K562 (cell line): ENCODE measurements at regions not wholly inside any gene's neighbourhood (a gene's known extent, or its start where the extent isn't known, plus 50 kb on each side); places are given as distances from the start of the nearest gene placed in this dataset.

ENCODE experiments used
- ATAC-seq: fragments of 200-7000 bp; cut with Tn5 transposase; 3 replicates; pipeline ENCODE4 v1.9.1; 2020; ENCODE audit warnings: moderate library complexity
- BruUV-seq: library from RNA; stranded (reverse); fragments of 400-500 nt; replicated peaks from 2 replicates; lab custom pipeline; 2021; lab: Mats Ljungman, UMichigan
- CTCF ChIA-PET: fragments of 300-600 bp; formaldehyde crosslinking; extraction: SDS; loops from one replicate; lab custom pipeline; 2021; ENCODE audit warnings: low intra/inter-chr PET ratio; lab: Yijun Ruan, JAX
- POLR2A ChIA-PET: fragments of 300-600, 350-650 bp; sonication (Branson Sonifier 250); formaldehyde crosslinking; extraction: SDS; loops from one replicate; lab custom pipeline; 2021; ENCODE audit warnings: antibody characterized with exemption, inconsistent platforms; lab: Yijun Ruan, JAX
- DNase-seq, 4 experiments: peaks; one replicate each; pipeline versions ENCODE4 v3.0.0 to v3.0.0-alpha.2; 2011 to 2018; ENCODE audit warnings: low spot score in 3 of 4, mixed read lengths in 3 of 4; ENCODE audit errors: extremely low read depth in 1 of 4
- FAIRE-seq: peaks from 2 replicates; lab custom pipeline; 2011; peaks lifted over from hg19 to GRCh38; lab: Jason Lieb, UNC
- H2AFZ ChIP-seq: 2 replicates; pipeline ENCODE4 v1.6.0; 2011; ENCODE audit warnings: low read depth, low read length, control low read depth, inconsistent platforms
- H3K27ac ChIP-seq: fragments of 200-600 bp; 3 replicates; pipeline ENCODE4 v1.8.0; 2011; ENCODE audit warnings: low read depth, mild to moderate bottlenecking, control low read depth, inconsistent platforms, low read length, moderate library complexity, mixed read lengths; ENCODE audit errors: extremely low read depth
- H3K27me3 ChIP-seq, 2 experiments: fragments of 300-600 bp in 1 of 2; 2 replicates in 1 of 2; 3 replicates in 1 of 2; pipeline versions ENCODE4 v1.6.0 to v1.8.0; 2011; ENCODE audit warnings: inconsistent platforms in 2 of 2, low read length in 2 of 2, mild to moderate bottlenecking in 1 of 2, mixed read lengths in 1 of 2, moderate library complexity in 1 of 2; ENCODE audit not compliant: control insufficient read depth in 2 of 2, insufficient read depth in 2 of 2
- H3K36me3 ChIP-seq: fragments of 300-600 bp; 3 replicates; pipeline ENCODE4 v1.8.0; 2011; ENCODE audit warnings: mild to moderate bottlenecking, low read length, inconsistent platforms; ENCODE audit not compliant: control insufficient read depth, insufficient read depth
- H3K4me1 ChIP-seq, 2 experiments: fragments of 200-600 bp in 1 of 2; replicated peaks in 1 of 2; 2 replicates in 1 of 2; 3 replicates in 1 of 2; pipeline versions ENCODE4 v1.5.1 to v1.8.0; 2011; ENCODE audit warnings: inconsistent platforms in 2 of 2, low read length in 2 of 2, mild to moderate bottlenecking in 1 of 2, mixed read lengths in 1 of 2, moderate library complexity in 1 of 2; ENCODE audit not compliant: control insufficient read depth in 2 of 2, insufficient read depth in 2 of 2
- H3K4me2 ChIP-seq: 2 replicates; pipeline ENCODE4 v1.6.1; 2011; ENCODE audit warnings: low read length, control low read depth, inconsistent platforms, mixed read lengths; ENCODE audit not compliant: insufficient read depth
- H3K4me3 ChIP-seq: fragments of 200-600 bp; sonication (generic), shearing (Covaris generic); 2 replicates; pipeline ENCODE4 v1.5.1; 2016; ENCODE audit warnings: control low read depth, inconsistent platforms
- H3K79me2 ChIP-seq: fragments of 200-600 bp; 3 replicates; pipeline ENCODE4 v1.8.0; 2011; ENCODE audit warnings: low read length, inconsistent platforms; ENCODE audit not compliant: control insufficient read depth, insufficient read depth
- H3K9ac ChIP-seq, 2 experiments: 2 replicates each; pipeline versions ENCODE4 v1.6.0 to v1.6.1; 2011; ENCODE audit warnings: low read depth in 2 of 2, low read length in 2 of 2, control low read depth in 1 of 2, inconsistent platforms in 1 of 2, mild to moderate bottlenecking in 1 of 2, mixed read lengths in 1 of 2; ENCODE audit not compliant: insufficient read depth in 1 of 2
- H3K9me1 ChIP-seq: one replicate; pipeline ENCODE4 v1.6.0; 2011; ENCODE audit warnings: inconsistent platforms, mild to moderate bottlenecking, low read length, moderate library complexity; ENCODE audit not compliant: control insufficient read depth, insufficient read depth
- H3K9me3 ChIP-seq: replicated peaks from 2 replicates; pipeline ENCODE4 v1.5.1; 2011; ENCODE audit warnings: low read depth, low read length, inconsistent platforms; ENCODE audit not compliant: control insufficient read depth, insufficient read depth
- H4K20me1 ChIP-seq: replicated peaks from 2 replicates; pipeline ENCODE4 v1.6.1; 2011; ENCODE audit warnings: low read length, inconsistent platforms, mixed read lengths; ENCODE audit not compliant: control insufficient read depth, insufficient read depth
- ATF3 ChIP-seq, 2 experiments: fragments of 450-650 bp in 1 of 2; sonication (generic) in 1 of 2; formaldehyde crosslinking in 1 of 2; IDR thresholded peaks in 1 of 2; conservative IDR thresholded peaks in 1 of 2; 2 replicates each; pipeline versions ENCODE4 v1.6.1 to v1.8.1; 2016 to 2023; ENCODE audit warnings: mild to moderate bottlenecking in 2 of 2, moderate library complexity in 2 of 2, inconsistent platforms in 1 of 2, missing genetic modification reagents in 1 of 2
- BHLHE40 ChIP-seq: IDR thresholded peaks from 2 replicates; pipeline ENCODE4 v1.6.1; 2011; ENCODE audit warnings: low read length, improper control_type of control experiment
- GABPB2 ChIP-seq: fragments of 250-450 bp; sonication (Bioruptor Pico); conservative IDR thresholded peaks from 2 replicates; pipeline ENCODE4 v1.5.1; 2021; ENCODE audit warnings: mild to moderate bottlenecking
- HNRNPUL1 ChIP-seq: fragments of 200-400 bp; formaldehyde crosslinking; IDR thresholded peaks from 2 replicates; pipeline ENCODE4 v1.6.1; 2017; ENCODE audit warnings: low read length
- NKRF ChIP-seq: fragments of 450-650 bp; IDR thresholded peaks from 2 replicates; pipeline ENCODE4 v1.6.1; 2016; ENCODE audit warnings: borderline replicate concordance
- PHF8 ChIP-seq: fragments of 200-600 bp; sonication (generic); IDR thresholded peaks from 2 replicates; pipeline ENCODE4 v1.6.1; 2012; ENCODE audit warnings: mixed run types, mild to moderate bottlenecking, inconsistent platforms, low read length, moderate library complexity, borderline replicate concordance
- SNAPC5 ChIP-seq: fragments of 250-450 bp; sonication (Bioruptor Pico); IDR thresholded peaks from 2 replicates; pipeline ENCODE4 v1.8.0; 2021; ENCODE audit warnings: moderate library complexity, mild to moderate bottlenecking, inconsistent platforms
- SRSF7 ChIP-seq: fragments of 200-400 bp; formaldehyde crosslinking; optimal IDR thresholded peaks from 2 replicates; pipeline ENCODE3; 2017; ENCODE audit warnings: mild to moderate bottlenecking, low read depth, low read length
- WHSC1 ChIP-seq: IDR thresholded peaks from one replicate; pipeline ENCODE4 v1.6.1; 2012; ENCODE audit warnings: low read length, control low read depth, inconsistent platforms
- ZNF217 ChIP-seq: sonication (generic); formaldehyde crosslinking; IDR thresholded peaks from 2 replicates; pipeline ENCODE4 v1.8.0; 2022; ENCODE audit warnings: mild to moderate bottlenecking, missing genetic modification reagents
- ZNF354B ChIP-seq: fragments of 250-450 bp; sonication (Bioruptor Pico); IDR thresholded peaks from 2 replicates; pipeline ENCODE4 v1.4.0; 2020
- ZNF408 ChIP-seq: fragments of 250-450 bp; sonication (Bioruptor Pico); IDR thresholded peaks from 2 replicates; pipeline ENCODE4 v1.4.0; 2020; ENCODE audit warnings: low read depth, mild to moderate bottlenecking, moderate library complexity
- ZNF740 ChIP-seq, 3 experiments: fragments of 200-800 bp in 1 of 3; sonication (Bioruptor generic) in 1 of 3; sonication (generic) in 1 of 3; formaldehyde crosslinking in 1 of 3; IDR thresholded peaks; 2 replicates each; pipeline versions ENCODE4 v1.6.1 to v1.8.0; 2016 to 2022; ENCODE audit warnings: mild to moderate bottlenecking in 2 of 3, missing compliant biosample characterization in 2 of 3, missing genetic modification characterization in 2 of 3, missing genetic modification reagents in 1 of 3
- ZNF75A ChIP-seq: fragments of 450-650 bp; formaldehyde crosslinking; IDR thresholded peaks from 2 replicates; pipeline ENCODE4 v1.4.0; 2020; ENCODE audit warnings: mild to moderate bottlenecking
- WGBS: fragments of 100-300 bp; shearing (Covaris generic); methylation state at CpG from one replicate; pipeline ENCODE4 v1.1.6; 2016; ENCODE audit warnings: low coverage, mixed read lengths; ENCODE audit not compliant: insufficient coverage; ENCODE audit errors: missing lambda C conversion rate; 5-methylcytosine and 5-hydroxymethylcytosine counted together
- in situ Hi-C: fragments of 300-500 bp; cut with MboI; formaldehyde crosslinking; loops from 4 replicates; pipeline ENCODE4 v1.15.0; 2018; ENCODE audit warnings: inconsistent platforms, mixed read lengths
- intact Hi-C: fragments of 100-400 bp; cut with micrococcal nuclease; formaldehyde crosslinking; loops from 2 replicates; pipeline ENCODE4 v1.14.2; 2022

GRCh38 chr21:38937286-38937790, 131.6 kb downstream of the ETS2 start:
- Histone ChIP-seq H3K36me3 (no peaks in the 10 kb centered on the region), H3K4me2 (no peak overlapping the region), H3K9me3 (no peaks in the 10 kb centered on the region; the same call in 1 of the 2 replicates), H3K4me1 (no peaks in the 10 kb centered on the region), H3K79me2 (no peaks in the 10 kb centered on the region), H2AFZ (no peak overlapping the region), H3K27me3 (peaks cover 56 to 59% of the 10 kb centered on the region in 2 experiments), H3K4me3 (no peak overlapping the region), H3K27ac (no peak overlapping the region), H3K9ac (no peak overlapping the region), H4K20me1 (peaks cover 11% of the 10 kb centered on the region; the same call in 1 of the 2 replicates), H3K9me1 (no peaks in the 10 kb centered on the region)
- ChIA-PET POLR2A (interaction anchor here (0.9 kb wide), 1 partner anchor 50 kb away, joined by 3 read pairs; no protein-coding TSS in a partner anchor), CTCF (no interaction called here)
- intact Hi-C loops (loop anchor here (10.0 kb wide), 1 partner anchor 203 kb away; no protein-coding TSS in a partner anchor), in situ Hi-C loops (no loop called here)
- 0% methylated on average over 4 of the region's 4 CpGs for WGBS
- DNase-seq (no peak), FAIRE-seq (no peak), ATAC-seq (no peak)
- no peak for TF ChIP-seq HNRNPUL1
- TF ChIP-seq WHSC1: no peak
- TF ChIP-seq ZNF408 (CRISPR knock-in tag): no peak
- TF ChIP-seq ZNF740 (CRISPR knock-in tag; IDR thresholded peaks at IDR 0.05): no peak
- no peak for TF ChIP-seq ZNF740 (tag; IDR thresholded peaks at IDR 0.05)
- no peak for TF ChIP-seq ZNF354B (CRISPR knock-in tag)
- TF ChIP-seq NKRF: no peak
- no peak for TF ChIP-seq ATF3 (IDR thresholded peaks at IDR 0.05)
- TF ChIP-seq ATF3 (CRISPR knock-in tag; conservative IDR thresholded peaks at IDR 0.05): no peak
- no peak for TF ChIP-seq GABPB2
- TF ChIP-seq BHLHE40: no peak
- no peak for TF ChIP-seq ZNF75A (CRISPR knock-in tag)
- no peak for TF ChIP-seq SNAPC5
- no peak for TF ChIP-seq ZNF217 (CRISPR knock-in tag)
- no peak for TF ChIP-seq SRSF7
- no peak for TF ChIP-seq PHF8
- no TSS peak for BruUV-seq
